H9 (cell line): ENCODE measurements at regions not wholly inside any gene's neighbourhood (a gene's known extent, or its start where the extent isn't known, plus 50 kb on each side); places are given as distances from the start of the nearest gene placed in this dataset.

Source experiments
- DNase-seq: peaks from one replicate; pipeline ENCODE4 v3.0.0-alpha.2; 2017
- H2AFZ ChIP-seq: one replicate; pipeline ENCODE4 v1.6.1; 2013; ENCODE audit warnings: mild to moderate bottlenecking, low read length, control low read depth, moderate library complexity
- H2AK5ac ChIP-seq: 2 replicates; pipeline ENCODE4 v1.6.1; 2013; ENCODE audit warnings: low read length, control low read depth, mixed read lengths; ENCODE audit not compliant: insufficient read length
- H2BK120ac ChIP-seq: one replicate; pipeline ENCODE4 v1.6.1; 2013; ENCODE audit warnings: low read depth, mild to moderate bottlenecking, low read length, control low read depth, inconsistent platforms; ENCODE audit not compliant: poor library complexity, severe bottlenecking
- H2BK12ac ChIP-seq: 2 replicates; pipeline ENCODE4 v1.6.1; 2013; ENCODE audit warnings: low read length, control low read depth, mixed read lengths, low read depth; ENCODE audit not compliant: insufficient read length
- H2BK15ac ChIP-seq: 2 replicates; pipeline ENCODE4 v1.6.1; 2013; ENCODE audit warnings: low read depth, low read length, control low read depth
- H2BK20ac ChIP-seq: one replicate; pipeline ENCODE4 v1.6.1; 2013; ENCODE audit warnings: low read depth, mild to moderate bottlenecking, low read length, control low read depth, inconsistent platforms; ENCODE audit not compliant: poor library complexity, severe bottlenecking
- H2BK5ac ChIP-seq: 2 replicates; pipeline ENCODE4 v1.6.1; 2013; ENCODE audit warnings: low read length, control low read depth, mixed read lengths; ENCODE audit not compliant: insufficient read length
- H3K14ac ChIP-seq: 2 replicates; pipeline ENCODE4 v1.6.1; 2013; ENCODE audit warnings: low read length, control low read depth; ENCODE audit not compliant: insufficient read depth
- H3K18ac ChIP-seq: 2 replicates; pipeline ENCODE4 v1.6.1; 2013; ENCODE audit warnings: low read depth, mild to moderate bottlenecking, mixed read lengths, low read length, control low read depth; ENCODE audit not compliant: insufficient read length
- H3K23ac ChIP-seq: 2 replicates; pipeline ENCODE4 v1.6.1; 2013; ENCODE audit warnings: low read length, control low read depth, mixed read lengths, low read depth; ENCODE audit not compliant: insufficient read length
- H3K23me2 ChIP-seq: 2 replicates; pipeline ENCODE4 v1.6.1; 2013; ENCODE audit warnings: low read depth, mild to moderate bottlenecking, mixed read lengths, low read length, control low read depth; ENCODE audit not compliant: insufficient read length, poor library complexity, severe bottlenecking
- H3K27ac ChIP-seq: 2 replicates; pipeline ENCODE4 v1.5.1; 2013; ENCODE audit warnings: low read length, control low read depth, mixed read lengths, low read depth; ENCODE audit not compliant: insufficient read length
- H3K27me3 ChIP-seq: 2 replicates; pipeline ENCODE4 v1.6.1; 2013; ENCODE audit warnings: low read length, control low read depth, inconsistent platforms; ENCODE audit not compliant: insufficient read depth
- H3K4ac ChIP-seq: 2 replicates; pipeline ENCODE4 v1.6.1; 2013; ENCODE audit warnings: low read depth, mild to moderate bottlenecking, control low read depth, inconsistent platforms, low read length, moderate library complexity
- H3K4me1 ChIP-seq: 2 replicates; pipeline ENCODE4 v1.6.1; 2013; ENCODE audit warnings: low read length, control low read depth, inconsistent platforms; ENCODE audit not compliant: insufficient read depth
- H3K4me2 ChIP-seq: 2 replicates; pipeline ENCODE4 v1.6.1; 2013; ENCODE audit warnings: low read length, control low read depth, mixed read lengths; ENCODE audit not compliant: insufficient read length, insufficient read depth
- H3K56ac ChIP-seq: 2 replicates; pipeline ENCODE4 v1.6.1; 2013; ENCODE audit warnings: low read depth, mild to moderate bottlenecking, mixed read lengths, low read length, control low read depth; ENCODE audit not compliant: insufficient read length
- H3K79me1 ChIP-seq: 2 replicates; pipeline ENCODE4 v1.6.1; 2013; ENCODE audit warnings: low read depth, mild to moderate bottlenecking, moderate library complexity, low read length, control low read depth, inconsistent platforms; ENCODE audit not compliant: insufficient read depth, poor library complexity, severe bottlenecking
- H3K79me2 ChIP-seq: 2 replicates; pipeline ENCODE4 v1.6.1; 2013; ENCODE audit warnings: low read length, control low read depth, inconsistent platforms; ENCODE audit not compliant: insufficient read depth
- H3K9ac ChIP-seq: 2 replicates; pipeline ENCODE4 v1.6.1; 2013; ENCODE audit warnings: low read length, control low read depth, mixed read lengths; ENCODE audit not compliant: insufficient read length; ENCODE audit errors: extremely low read depth
- H3K9me3 ChIP-seq: one replicate; pipeline ENCODE4 v1.6.1; 2013; ENCODE audit warnings: low read depth, low read length, inconsistent platforms; ENCODE audit not compliant: control insufficient read depth
- H3T11ph ChIP-seq: one replicate; pipeline ENCODE4 v1.6.1; 2013; ENCODE audit warnings: mild to moderate bottlenecking, low read length, control low read depth, inconsistent platforms
- H4K20me1 ChIP-seq: one replicate; pipeline ENCODE4 v1.6.1; 2013; ENCODE audit not compliant: control insufficient read depth, insufficient read length, insufficient read depth
- H4K5ac ChIP-seq: 2 replicates; pipeline ENCODE4 v1.6.1; 2013; ENCODE audit warnings: low read depth, mild to moderate bottlenecking, mixed read lengths, low read length, control low read depth; ENCODE audit not compliant: insufficient read length
- H4K8ac ChIP-seq: replicated peaks from 2 replicates; pipeline ENCODE4 v1.6.1; 2013; ENCODE audit warnings: low read length, control low read depth, mixed read lengths, low read depth; ENCODE audit not compliant: insufficient read length
- H4K91ac ChIP-seq: 2 replicates; pipeline ENCODE4 v1.6.1; 2013; ENCODE audit warnings: low read depth, mild to moderate bottlenecking, moderate library complexity, mixed read lengths, low read length, control low read depth; ENCODE audit not compliant: insufficient read length
- H3K27ac Mint-ChIP-seq, 3 experiments: 2 replicates in 2 of 3; 3 replicates in 1 of 3; pipeline ENCODE4 v1.8.0; 2020 to 2021; ENCODE audit warnings: mixed read lengths in 3 of 3, mild to moderate bottlenecking in 1 of 3, moderate library complexity in 1 of 3
- H3K27me3 Mint-ChIP-seq: 2 replicates; pipeline ENCODE4 v1.8.0; 2021; ENCODE audit warnings: low read depth, mild to moderate bottlenecking, moderate library complexity, mixed read lengths
- H3K36me3 Mint-ChIP-seq, 3 experiments: 2 replicates in 2 of 3; 3 replicates in 1 of 3; pipeline ENCODE4 v1.8.0; 2020 to 2021; ENCODE audit warnings: low read depth in 3 of 3, mixed read lengths in 3 of 3; ENCODE audit not compliant: insufficient read depth in 1 of 3
- H3K4me1 Mint-ChIP-seq, 2 experiments: 2 replicates each; pipeline ENCODE4 v1.8.0; 2020; ENCODE audit warnings: mixed read lengths in 2 of 2
- H3K4me3 Mint-ChIP-seq, 2 experiments: 2 replicates in 1 of 2; 3 replicates in 1 of 2; pipeline ENCODE4 v1.8.0; 2020 to 2021; ENCODE audit warnings: mild to moderate bottlenecking in 2 of 2, mixed read lengths in 2 of 2, moderate library complexity in 1 of 2
- H3K9me3 Mint-ChIP-seq, 2 experiments: 2 replicates in 1 of 2; 3 replicates in 1 of 2; pipeline ENCODE4 v1.8.0; 2020; ENCODE audit warnings: mild to moderate bottlenecking in 2 of 2, mixed read lengths in 2 of 2, moderate library complexity in 1 of 2
- CTCF ChIP-seq: fragments of 200-600 bp; sonication (generic); conservative IDR thresholded peaks from 3 replicates; pipeline ENCODE4 v1.8.0; 2021; ENCODE audit warnings: antibody characterized with exemption, mild to moderate bottlenecking
- WGBS: extraction: QIAGEN DNeasy Blood & Tissue Kit; methylation state at CpG from one replicate; pipeline ENCODE4 v1.1.7; 2013; ENCODE audit warnings: missing lambda C conversion rate, low lambda C conversion rate, mixed read lengths; ENCODE audit not compliant: insufficient read length; ENCODE audit errors: extremely low coverage; 5-methylcytosine and 5-hydroxymethylcytosine counted together

- Mint-ChIP-seq H3K9me3 (no peaks in the 10 kb centered on the region), H3K27me3 (no peaks in the 10 kb centered on the region)
- no CpG with 5 or more reads among the region's 5 CpGs for WGBS
These were observed 94.2 kb upstream of the FAM3C start for GRCh38 chr7:121490309-121490708.

More at GRCh38 chr7:121490309-121490708, 94.2 kb upstream of the FAM3C start:
- Histone ChIP-seq H4K20me1 (no peaks in the 10 kb centered on the region), H4K91ac (no peak overlapping the region), H3K79me1 (no peaks in the 10 kb centered on the region), H3K23ac (no peak overlapping the region), H2BK15ac (no peak overlapping the region), H3K4ac (no peak overlapping the region), H2AFZ (no peak overlapping the region), H3K79me2 (no peaks in the 10 kb centered on the region), H3K56ac (no peak overlapping the region), H3K4me2 (no peak overlapping the region), H3K23me2 (no peaks in the 10 kb centered on the region), H3K18ac (no peak overlapping the region), H2BK5ac (no peak overlapping the region), H4K8ac (no peak overlapping the region), H2BK20ac (no peak overlapping the region), H3T11ph (no peak overlapping the region), H3K9ac (no peak overlapping the region), H2BK120ac (no peak overlapping the region), H2AK5ac (no peak overlapping the region), H2BK12ac (no peak overlapping the region), H4K5ac (no peak overlapping the region), H3K27ac (no peak overlapping the region), H3K9me3 (no peaks in the 10 kb centered on the region), H3K27me3 (no peaks in the 10 kb centered on the region), H3K4me1 (peaks cover 3% of the 10 kb centered on the region; the same call in 1 of the 2 replicates), H3K14ac (no peak overlapping the region)
- TF ChIP-seq CTCF: no peak
- Mint-ChIP-seq H3K4me1 (peaks cover 22% of the 10 kb centered on the region in 2 experiments), H3K4me3 (no peak overlapping the region), H3K27ac (no peak overlapping the region), H3K36me3 (no peaks in the 10 kb centered on the region)
- DNase-seq: no peak
